Mucosa of descending colon (tissue), 3 donors: ENCODE measurements at regions not wholly inside any gene's neighbourhood (a gene's known extent, or its start where the extent isn't known, plus 50 kb on each side); places are given as distances from the start of the nearest gene placed in this dataset.
A peak's percentile ranks its signal among the peaks of the same experiment; 100 is the strongest.

Source experiments
- ATAC-seq: fragments of 200-7000 bp; cut with Tn5 transposase; one replicate; pipeline ENCODE4 v1.9.1; 2020; ENCODE audit warnings: mild to moderate bottlenecking, moderate library complexity
- DNase-seq, 3 donors: peaks; one replicate each; pipeline ENCODE4 v3.0.0-alpha.2; 2020
- H3K36me3 ChIP-seq: fragments of 200-600 bp; one replicate; pipeline ENCODE4 v1.8.0; 2021; ENCODE audit warnings: low read depth, mild to moderate bottlenecking
- H3K4me1 ChIP-seq: fragments of 200-600 bp; one replicate; pipeline ENCODE4 v1.8.0; 2021; ENCODE audit warnings: low read depth, mild to moderate bottlenecking
- H3K4me3 ChIP-seq: fragments of 200-600 bp; one replicate; pipeline ENCODE4 v1.8.0; 2021; ENCODE audit warnings: mild to moderate bottlenecking
- H3K9me3 ChIP-seq: fragments of 200-600 bp; one replicate; pipeline ENCODE4 v1.8.0; 2021; ENCODE audit warnings: mild to moderate bottlenecking
- intact Hi-C, 2 donors: fragments of 100-400 bp; cut with DNase I in 1 of 2; cut with micrococcal nuclease in 1 of 2; formaldehyde crosslinking; loops; one replicate each; pipeline versions ENCODE4 v1.11.0 to v1.11.1; 2022; cut with DNase I, micrococcal nuclease
- TF ChIP-seq, protein P1 (sequence below): fragments of 200-600 bp; IDR thresholded peaks from one replicate; pipeline ENCODE4 v1.8.0; 2022; ENCODE audit warnings: antibody characterized with exemption, mild to moderate bottlenecking
- donor health status: DM: no; HTN: no; CAD: no; lungs with moderate emphysema.
- donor health status: DM: no; HTN: no; CAD: no.
- donor health status: DM: no; HTN: yes; CAD: no.

DNA sequence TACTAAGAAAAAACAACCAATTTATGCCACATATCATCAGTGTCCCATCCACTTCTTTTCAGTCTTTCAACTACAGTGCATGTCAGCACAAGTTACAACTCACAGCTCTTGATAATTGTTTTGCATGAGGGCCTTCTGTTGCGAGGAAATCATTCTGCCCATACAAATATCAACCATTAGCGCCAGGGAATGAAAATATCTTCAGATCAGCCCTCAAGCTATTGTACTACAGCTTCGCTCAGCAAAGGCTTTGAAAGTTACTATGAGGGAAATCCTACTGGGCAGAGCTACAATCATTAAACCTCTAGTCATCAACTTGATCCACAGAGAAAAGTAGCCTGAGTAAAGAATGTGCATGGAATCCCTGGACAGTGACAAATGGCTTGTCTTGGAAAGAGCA lies 1023.6 kb upstream of the HS3ST1 start:
- Histone ChIP-seq H3K9me3 (no peaks in the 10 kb centered on the region), H3K36me3 (no peaks in the 10 kb centered on the region), H3K4me3 (no peak overlapping the region), H3K4me1 (no peaks in the 10 kb centered on the region)
- TF ChIP-seq, protein P1, sequence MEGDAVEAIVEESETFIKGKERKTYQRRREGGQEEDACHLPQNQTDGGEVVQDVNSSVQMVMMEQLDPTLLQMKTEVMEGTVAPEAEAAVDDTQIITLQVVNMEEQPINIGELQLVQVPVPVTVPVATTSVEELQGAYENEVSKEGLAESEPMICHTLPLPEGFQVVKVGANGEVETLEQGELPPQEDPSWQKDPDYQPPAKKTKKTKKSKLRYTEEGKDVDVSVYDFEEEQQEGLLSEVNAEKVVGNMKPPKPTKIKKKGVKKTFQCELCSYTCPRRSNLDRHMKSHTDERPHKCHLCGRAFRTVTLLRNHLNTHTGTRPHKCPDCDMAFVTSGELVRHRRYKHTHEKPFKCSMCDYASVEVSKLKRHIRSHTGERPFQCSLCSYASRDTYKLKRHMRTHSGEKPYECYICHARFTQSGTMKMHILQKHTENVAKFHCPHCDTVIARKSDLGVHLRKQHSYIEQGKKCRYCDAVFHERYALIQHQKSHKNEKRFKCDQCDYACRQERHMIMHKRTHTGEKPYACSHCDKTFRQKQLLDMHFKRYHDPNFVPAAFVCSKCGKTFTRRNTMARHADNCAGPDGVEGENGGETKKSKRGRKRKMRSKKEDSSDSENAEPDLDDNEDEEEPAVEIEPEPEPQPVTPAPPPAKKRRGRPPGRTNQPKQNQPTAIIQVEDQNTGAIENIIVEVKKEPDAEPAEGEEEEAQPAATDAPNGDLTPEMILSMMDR, result no peak
- DNase-seq, result no peak
- ATAC-seq, result no peak
- intact Hi-C loops, result no loop called here

DNA sequence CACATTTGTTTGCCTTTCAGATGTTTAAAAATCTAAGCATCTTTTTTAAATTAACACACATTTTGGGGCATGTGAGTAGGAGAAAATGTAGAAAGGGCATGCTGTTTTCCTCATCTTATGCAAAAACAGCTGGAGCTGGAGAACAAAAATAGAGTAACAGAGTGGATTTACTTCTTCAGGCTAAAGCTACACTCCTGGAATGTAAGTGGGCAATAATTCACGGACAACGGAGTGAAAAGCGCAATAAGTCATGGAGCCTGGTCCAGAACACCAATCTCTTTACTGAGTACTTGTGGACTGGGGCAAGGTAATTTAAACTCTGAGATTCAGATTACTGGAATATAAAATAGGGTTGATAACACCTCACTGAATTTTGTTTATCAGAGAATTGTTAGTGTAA lies 1018.8 kb upstream of the HS3ST1 start:
- no peak for ATAC-seq
- intact Hi-C loops, result no loop called here
- Histone ChIP-seq H3K36me3 (no peaks in the 10 kb centered on the region), H3K4me1 (no peaks in the 10 kb centered on the region), H3K4me3 (no peak overlapping the region), H3K9me3 (no peaks in the 10 kb centered on the region)
- no peak for DNase-seq
- TF ChIP-seq, protein P1, result no peak

DNA sequence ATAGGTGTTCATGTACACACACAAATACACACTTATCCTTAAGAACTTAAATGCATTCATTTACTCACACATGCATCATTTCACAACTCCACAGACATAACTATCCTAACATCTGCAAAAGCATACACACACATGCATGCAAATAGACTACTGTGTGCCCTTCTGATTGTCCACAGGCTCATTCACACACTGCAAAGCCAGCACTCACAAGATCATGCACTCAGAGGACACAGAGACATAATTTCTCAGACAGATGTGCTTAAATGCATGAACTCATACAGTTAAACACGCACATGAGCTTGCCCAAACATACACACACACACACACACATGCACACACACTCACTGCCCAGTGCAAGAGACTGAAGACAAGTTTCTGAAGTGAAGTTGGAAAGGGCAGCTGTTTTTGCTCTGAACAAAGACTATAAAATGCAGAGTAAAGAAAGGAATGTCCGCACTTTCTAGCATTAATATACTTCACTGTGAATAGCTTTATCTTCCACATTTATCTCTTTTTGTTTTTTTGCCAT lies 1018.0 kb upstream of the HS3ST1 start:
- H3K4me3 ChIP-seq, result no peak overlapping the region
- H3K4me1 ChIP-seq, result no peaks in the 10 kb centered on the region
- H3K9me3 ChIP-seq, result no peaks in the 10 kb centered on the region
- intact Hi-C loops, result no loop called here
- ATAC-seq, result peak; percentile 12
- no peaks in the 10 kb centered on the region for H3K36me3 ChIP-seq
- TF ChIP-seq, protein P1, result no peak
- peak in 1 of 3 donors; percentile 42 for DNase-seq

DNA sequence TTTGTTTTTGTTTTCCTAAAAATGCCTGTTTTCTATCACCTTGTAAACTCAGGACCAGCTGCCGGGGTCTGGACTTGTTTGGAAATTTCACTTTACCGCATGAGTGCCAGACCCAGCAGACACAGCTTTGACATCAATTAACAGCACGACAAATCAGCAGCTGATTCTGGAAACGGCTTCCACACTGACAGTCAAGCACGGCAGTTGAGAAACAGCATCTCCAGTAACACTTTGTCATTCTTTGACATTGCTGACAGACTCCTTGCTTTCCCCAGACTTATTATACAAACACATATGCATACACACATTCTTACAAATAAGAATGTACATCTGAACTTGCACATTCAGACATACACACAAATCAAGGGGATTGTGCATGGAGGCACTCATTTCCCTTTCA lies 1017.6 kb upstream of the HS3ST1 start:
- ATAC-seq (no peak), DNase-seq (no peak)
- Histone ChIP-seq H3K36me3 (no peaks in the 10 kb centered on the region), H3K4me3 (no peak overlapping the region), H3K4me1 (no peaks in the 10 kb centered on the region), H3K9me3 (no peaks in the 10 kb centered on the region)
- intact Hi-C loops, result no loop called here
- TF ChIP-seq, protein P1, result no peak

DNA sequence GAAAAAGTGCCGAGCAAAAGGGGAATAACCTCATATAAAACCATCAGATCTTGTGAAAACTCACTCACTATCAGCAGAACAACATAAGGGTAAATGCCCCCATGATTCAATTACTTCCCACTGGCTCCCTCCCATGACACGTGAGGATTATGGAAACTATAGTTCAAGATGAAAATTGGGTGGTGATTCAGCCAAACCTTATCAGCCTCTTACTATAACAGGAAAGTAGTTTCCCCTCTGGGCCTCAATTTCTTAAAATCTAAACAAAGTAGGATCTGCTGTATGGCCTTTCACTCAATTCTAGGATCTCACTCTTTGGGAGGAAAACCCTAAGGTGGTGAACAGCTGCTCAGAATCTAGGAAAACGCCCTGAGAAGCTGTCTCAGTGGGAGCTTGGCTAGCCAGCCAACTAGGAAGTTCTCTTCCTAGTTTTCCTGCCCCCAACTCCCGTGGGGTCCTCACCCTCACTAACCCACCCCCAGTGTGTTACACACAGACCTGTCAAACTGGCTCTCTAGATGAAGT lies 1017.1 kb upstream of the HS3ST1 start:
- H3K4me1 ChIP-seq, result no peaks in the 10 kb centered on the region
- DNase-seq (no peak), ATAC-seq (no peak)
- H3K36me3 ChIP-seq, result no peaks in the 10 kb centered on the region
- TF ChIP-seq, protein P1, result no peak
- H3K4me3 ChIP-seq, result no peak overlapping the region
- H3K9me3 ChIP-seq, result no peaks in the 10 kb centered on the region
- intact Hi-C loops, result no loop called here
